HUES48 (cell line): ENCODE measurements at regions not wholly inside any gene's neighbourhood (a gene's known extent, or its start where the extent isn't known, plus 50 kb on each side); places are given as distances from the start of the nearest gene placed in this dataset.
"Not testable (repeated sequence)": the region's sequence is repeated elsewhere in the genome, so short reads cannot be mapped to it uniquely, and the experiment has no call there.

Experiments
- H3K27ac ChIP-seq: one replicate; pipeline ENCODE4 v1.7.0; 2013; ENCODE audit warnings: low read depth, low read length, inconsistent platforms
- H3K27me3 ChIP-seq: 2 replicates; pipeline ENCODE4 v1.6.1; 2013; ENCODE audit warnings: mild to moderate bottlenecking, low read length; ENCODE audit not compliant: control insufficient read depth, insufficient read depth
- H3K36me3 ChIP-seq: 2 replicates; pipeline ENCODE4 v1.6.1; 2013; ENCODE audit warnings: low read length; ENCODE audit not compliant: control insufficient read depth, insufficient read depth
- H3K4me1 ChIP-seq: 2 replicates; pipeline ENCODE4 v1.6.1; 2013; ENCODE audit warnings: mild to moderate bottlenecking, low read length; ENCODE audit not compliant: control insufficient read depth, insufficient read depth
- H3K4me3 ChIP-seq: 2 replicates; pipeline ENCODE4 v1.5.1; 2013; ENCODE audit warnings: mild to moderate bottlenecking, low read depth, low read length
- H3K9ac ChIP-seq: 2 replicates; pipeline ENCODE4 v1.6.1; 2013; ENCODE audit warnings: mild to moderate bottlenecking, low read depth, low read length, moderate library complexity
- H3K9me3 ChIP-seq: 2 replicates; pipeline ENCODE4 v1.6.1; 2013; ENCODE audit warnings: low read length; ENCODE audit not compliant: control insufficient read depth, insufficient read depth

GRCh38 chr11:49499117-49499516 lies 290.7 kb upstream of the FOLH1 start:
- no peaks in the 10 kb centered on the region; the same call in 1 of the 2 replicates for H3K9me3 ChIP-seq
- no peaks in the 10 kb centered on the region for H3K36me3 ChIP-seq
- no peak overlapping the region for H3K27ac ChIP-seq
- no peak overlapping the region for H3K9ac ChIP-seq
- no peaks in the 10 kb centered on the region for H3K4me1 ChIP-seq
- H3K27me3 ChIP-seq: no peaks in the 10 kb centered on the region
- no peak overlapping the region for H3K4me3 ChIP-seq

- peaks cover 6% of the 10 kb centered on the region; the same call in 1 of the 2 replicates for H3K4me1 ChIP-seq
- peak overlapping the region; percentile 60 for H3K27ac ChIP-seq
- H3K9me3 ChIP-seq: no peaks in the 10 kb centered on the region; the same call in 1 of the 2 replicates
- no peaks in the 10 kb centered on the region for H3K27me3 ChIP-seq
- H3K9ac ChIP-seq: no peak overlapping the region
- no peaks in the 10 kb centered on the region for H3K36me3 ChIP-seq
- no peak overlapping the region for H3K4me3 ChIP-seq
Measured at GRCh38 chr11:49505231-49505630, 296.8 kb upstream of the FOLH1 start.

DNA sequence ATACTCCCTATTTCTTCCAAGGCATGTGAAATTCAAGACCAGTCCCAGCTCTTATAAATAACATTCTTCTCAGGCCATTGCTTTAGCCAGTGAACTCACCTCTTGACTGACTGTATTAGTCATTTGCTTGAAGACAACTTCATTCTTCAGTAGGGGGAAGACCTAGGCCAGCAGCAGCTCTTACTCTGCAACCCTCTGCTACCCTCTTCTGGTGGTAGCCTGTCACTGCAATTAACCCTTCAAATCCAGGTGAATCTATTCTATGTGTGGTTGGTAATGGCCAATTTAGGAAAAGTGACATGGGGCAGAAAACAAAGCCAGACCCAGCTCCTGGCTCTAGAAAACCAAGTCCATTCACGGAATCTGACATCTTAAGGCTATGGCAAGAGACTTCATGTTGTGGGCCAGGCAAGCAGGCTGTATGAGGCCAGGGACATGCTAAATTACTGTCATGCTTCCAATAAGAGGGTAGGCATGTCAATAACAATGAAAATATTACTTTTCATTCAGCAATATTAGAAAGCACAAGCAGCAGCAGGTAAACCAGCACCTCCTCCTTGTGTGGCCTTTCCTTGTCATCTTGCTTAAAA lies 317.9 kb upstream of the FOLH1 start:
- H3K27ac ChIP-seq, H3K27me3 ChIP-seq, H3K36me3 ChIP-seq, H3K4me3 ChIP-seq, H3K9ac ChIP-seq, H3K9me3 ChIP-seq, H3K4me1 ChIP-seq: not testable (repeated sequence)

DNA sequence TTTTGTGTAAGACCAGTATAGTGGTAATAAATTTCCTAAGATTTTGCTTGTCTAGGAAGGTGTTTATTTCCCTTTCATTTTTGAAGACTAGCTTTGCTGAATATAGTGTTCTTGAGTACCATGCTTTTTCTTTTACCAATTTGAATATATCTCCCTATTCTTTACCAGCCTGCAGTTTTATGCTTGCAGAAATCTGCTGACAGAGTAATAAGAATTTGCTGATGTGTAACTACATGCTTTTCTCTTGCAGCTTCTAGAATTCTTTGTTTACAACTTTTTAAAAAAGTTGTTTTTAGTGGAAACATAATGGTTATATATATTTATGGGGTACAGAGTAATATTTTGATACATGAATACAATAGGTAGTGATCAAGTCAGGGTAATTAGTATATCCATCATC lies 324.8 kb upstream of the FOLH1 start:
- no peak overlapping the region for H3K9ac ChIP-seq
- no peaks in the 10 kb centered on the region for H3K36me3 ChIP-seq
- no peak overlapping the region for H3K27ac ChIP-seq
- H3K9me3 ChIP-seq: peaks cover 44% of the 10 kb centered on the region
- no peaks in the 10 kb centered on the region for H3K4me1 ChIP-seq
- no peaks in the 10 kb centered on the region for H3K27me3 ChIP-seq
- no peak overlapping the region for H3K4me3 ChIP-seq

GRCh38 chr11:49538927-49539326 lies 330.5 kb upstream of the FOLH1 start:
- not testable (repeated sequence) for H3K9ac ChIP-seq, H3K27ac ChIP-seq, H3K27me3 ChIP-seq, H3K4me1 ChIP-seq, H3K4me3 ChIP-seq, H3K36me3 ChIP-seq
- peaks cover 53% of the 10 kb centered on the region for H3K9me3 ChIP-seq

GRCh38 chr11:49558261-49558847 lies 350.0 kb upstream of the FOLH1 start:
- H3K36me3 ChIP-seq, H3K27me3 ChIP-seq, H3K4me3 ChIP-seq, H3K27ac ChIP-seq, H3K4me1 ChIP-seq, H3K9ac ChIP-seq: not testable (repeated sequence)
- H3K9me3 ChIP-seq: peaks cover 51% of the 10 kb centered on the region

GRCh38 chr11:49560593-49560992 lies 352.2 kb upstream of the FOLH1 start:
- H3K4me3 ChIP-seq, H3K27ac ChIP-seq, H3K9ac ChIP-seq, H3K4me1 ChIP-seq, H3K27me3 ChIP-seq, H3K36me3 ChIP-seq: not testable (repeated sequence)
- peaks cover 47% of the 10 kb centered on the region for H3K9me3 ChIP-seq

DNA sequence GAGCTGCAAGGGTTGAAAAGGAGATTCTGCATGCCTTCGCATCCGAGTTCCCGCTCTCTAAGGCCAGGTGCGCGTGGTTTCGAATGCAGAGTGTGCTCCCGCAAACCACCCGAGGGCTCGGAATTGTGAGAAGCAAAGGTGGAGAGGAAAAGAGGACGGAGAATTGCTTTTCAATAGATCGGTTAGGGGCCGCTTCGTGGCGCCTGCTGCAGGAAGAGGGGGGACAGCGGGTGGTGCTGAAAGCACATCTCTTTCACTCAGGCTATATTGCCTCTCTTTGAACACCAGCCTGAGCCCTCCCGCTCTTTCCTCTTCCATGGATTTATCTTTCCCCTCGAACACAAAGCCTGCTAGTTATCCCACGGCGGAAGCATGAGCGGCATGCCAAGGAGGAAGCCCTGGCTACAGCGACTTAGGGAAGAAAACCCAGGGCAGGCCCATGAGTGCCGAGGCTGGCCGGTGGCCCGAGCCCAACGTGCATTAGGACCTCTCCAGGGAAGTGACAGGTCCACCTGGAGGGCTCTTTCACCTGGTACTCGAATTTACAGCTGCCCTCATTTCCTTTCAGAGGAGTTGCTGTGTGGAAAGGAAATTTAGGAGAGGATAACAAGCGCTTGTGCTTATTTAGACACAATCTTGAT lies 353.0 kb upstream of the FOLH1 start:
- H3K4me1 ChIP-seq, H3K36me3 ChIP-seq, H3K27me3 ChIP-seq, H3K9ac ChIP-seq, H3K4me3 ChIP-seq, H3K27ac ChIP-seq: not testable (repeated sequence)
- H3K9me3 ChIP-seq: peaks cover 44% of the 10 kb centered on the region

- not testable (repeated sequence) for H3K27ac ChIP-seq, H3K4me1 ChIP-seq, H3K27me3 ChIP-seq, H3K36me3 ChIP-seq, H3K4me3 ChIP-seq, H3K9ac ChIP-seq
- peaks cover 40% of the 10 kb centered on the region for H3K9me3 ChIP-seq
Measured at GRCh38 chr11:49562262-49562661, 353.9 kb upstream of the FOLH1 start.

DNA sequence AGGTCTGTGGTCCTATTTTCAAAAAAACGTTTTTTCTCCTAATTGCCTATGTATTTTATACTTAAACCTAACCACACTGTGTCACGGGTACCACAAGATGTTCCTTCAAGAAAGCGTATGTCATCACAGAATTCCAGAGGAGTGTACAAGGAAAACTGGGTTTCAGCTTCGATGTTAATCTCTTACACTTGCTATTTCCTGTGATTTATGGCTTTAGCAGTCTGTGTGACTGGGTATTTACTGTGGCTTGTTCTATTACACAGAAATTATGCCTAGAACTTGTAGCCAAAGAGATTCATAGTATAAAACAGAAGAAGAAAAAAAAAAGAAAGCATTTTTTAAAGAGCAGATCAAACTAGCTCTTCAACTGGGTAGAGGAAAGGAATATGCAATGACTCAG lies 371.1 kb upstream of the FOLH1 start:
- not testable (repeated sequence) for H3K4me1 ChIP-seq, H3K27me3 ChIP-seq, H3K36me3 ChIP-seq, H3K27ac ChIP-seq, H3K9ac ChIP-seq, H3K4me3 ChIP-seq
- H3K9me3 ChIP-seq: peaks cover 57% of the 10 kb centered on the region

DNA sequence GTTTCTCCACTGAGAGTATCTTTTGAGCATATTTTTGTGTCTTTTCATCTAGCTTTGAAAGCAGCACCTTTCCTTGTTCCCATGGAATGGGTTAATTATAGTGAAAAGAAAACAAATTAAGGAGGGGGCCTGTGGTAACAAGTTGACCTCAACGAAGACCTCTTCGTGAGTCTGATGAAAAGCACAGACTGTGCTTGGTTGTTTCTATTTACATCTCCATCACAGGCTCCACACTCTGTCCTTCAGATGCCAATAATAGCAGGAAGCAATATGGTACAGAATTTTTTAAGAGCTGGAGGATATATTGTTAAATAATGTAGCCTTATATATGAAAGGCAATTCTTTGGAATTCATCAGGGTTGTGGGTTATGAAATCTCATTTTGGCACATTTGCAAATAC lies 366.7 kb upstream of the OR4C13 start:
- not testable (repeated sequence) for H3K36me3 ChIP-seq, H3K9ac ChIP-seq, H3K27ac ChIP-seq, H3K4me1 ChIP-seq, H3K27me3 ChIP-seq, H3K4me3 ChIP-seq
- peaks cover 47% of the 10 kb centered on the region for H3K9me3 ChIP-seq
